Ecto neural progenitor cell (in vitro differentiated cells): ENCODE measurements at regions not wholly inside any gene's neighbourhood (a gene's known extent, or its start where the extent isn't known, plus 50 kb on each side); places are given as distances from the start of the nearest gene placed in this dataset.
"Not testable (repeated sequence)": the region's sequence is repeated elsewhere in the genome, so short reads cannot be mapped to it uniquely, and the experiment has no call there.

Experiments used
- DNase-seq: peaks from one replicate; pipeline ENCODE4 v3.0.0-alpha.2; 2018; ENCODE audit warnings: low spot score

GRCh38 chr12:72865921-72866320 lies 593.8 kb downstream of the TRHDE start:
- DNase-seq, result no peak

- DNase-seq, result no peak
These were observed 596.9 kb downstream of the TRHDE start for GRCh38 chr12:72869024-72869423.

GRCh38 chr12:72872238-72872887 lies 600.2 kb downstream of the TRHDE start:
- no peak for DNase-seq

GRCh38 chr12:72872996-72873395 lies 600.8 kb downstream of the TRHDE start:
- DNase-seq, result no peak

- no peak for DNase-seq
These were observed 603.9 kb downstream of the TRHDE start for GRCh38 chr12:72876092-72876491.

- DNase-seq, result no peak
These were observed 616.5 kb downstream of the TRHDE start for GRCh38 chr12:72888693-72889092.

GRCh38 chr12:72889791-72890190 lies 617.6 kb downstream of the TRHDE start:
- no peak for DNase-seq

GRCh38 chr12:72901685-72902084 lies 629.5 kb downstream of the TRHDE start:
- no peak for DNase-seq

- DNase-seq, result no peak
These were observed 653.5 kb downstream of the TRHDE start for GRCh38 chr12:72925716-72926115.

GRCh38 chr12:72931838-72932237 lies 659.7 kb downstream of the TRHDE start:
- DNase-seq, result not testable (repeated sequence)

GRCh38 chr12:72937486-72937885 lies 665.3 kb downstream of the TRHDE start:
- DNase-seq, result no peak

GRCh38 chr12:72957454-72957853 lies 685.3 kb downstream of the TRHDE start:
- DNase-seq, result no peak

- no peak for DNase-seq
These were observed 694.5 kb downstream of the TRHDE start for GRCh38 chr12:72966684-72967083.

GRCh38 chr12:72974954-72975555 lies 702.9 kb downstream of the TRHDE start:
- no peak for DNase-seq

- no peak for DNase-seq
These were observed 706.8 kb downstream of the TRHDE start for GRCh38 chr12:72978999-72979398.

GRCh38 chr12:72982356-72982755 lies 710.2 kb downstream of the TRHDE start:
- DNase-seq, result no peak

- DNase-seq, result no peak
These were observed 714.8 kb downstream of the TRHDE start for GRCh38 chr12:72986963-72987362.

GRCh38 chr12:72989458-72989947 lies 717.3 kb downstream of the TRHDE start:
- no peak for DNase-seq

- DNase-seq, result not testable (repeated sequence)
These were observed 722.9 kb downstream of the TRHDE start for GRCh38 chr12:72995029-72995428.

- DNase-seq, result no peak
These were observed 723.4 kb downstream of the TRHDE start for GRCh38 chr12:72995616-72996015.

GRCh38 chr12:73001806-73002205 lies 729.6 kb downstream of the TRHDE start:
- not testable (repeated sequence) for DNase-seq

- DNase-seq, result not testable (repeated sequence)
These were observed 730.3 kb downstream of the TRHDE start for GRCh38 chr12:73002504-73002903.

GRCh38 chr12:73009138-73009834 lies 737.1 kb downstream of the TRHDE start:
- DNase-seq, result not testable (repeated sequence)
